ENCODE measurements at regions not wholly inside any gene's neighbourhood (a gene's known extent, or its start where the extent isn't known, plus 50 kb on each side); places are given as distances from the start of the nearest gene placed in this dataset.

- Histone ChIP-seq H3K27ac (ENCODE audit: insufficient read depth, low read length, poor library complexity, severe bottlenecking) (no peak overlapping the region), H3K27me3 (replicated peaks; ENCODE audit: control insufficient read depth, insufficient read depth, low read length, poor library complexity, severe bottlenecking) (no peaks in the 10 kb centered on the region), H3K4me3 (ENCODE audit: insufficient read depth, low read depth, low read length, poor library complexity, severe bottlenecking) (no peak overlapping the region), H3K36me3 (ENCODE audit: control insufficient read depth, insufficient read depth, low read length) (no peaks in the 10 kb centered on the region), H3K9me3 (ENCODE audit: control insufficient read depth, low read length) (no peaks in the 10 kb centered on the region), H3K4me1 (ENCODE audit: control insufficient read depth, insufficient read depth, low read length, poor library complexity, severe bottlenecking) (no peaks in the 10 kb centered on the region)
- no peak for DNase-seq
These were observed 263.0 kb upstream of the FBXL7 start for GRCh38 chr5:15236911-15237508.

GRCh38 chr5:15234911-15235310 lies 265.1 kb upstream of the FBXL7 start:
- Histone ChIP-seq H3K27me3 (replicated peaks; ENCODE audit: control insufficient read depth, insufficient read depth, low read length, poor library complexity, severe bottlenecking) (no peaks in the 10 kb centered on the region), H3K4me3 (ENCODE audit: insufficient read depth, low read depth, low read length, poor library complexity, severe bottlenecking) (no peak overlapping the region), H3K9me3 (ENCODE audit: control insufficient read depth, low read length) (no peaks in the 10 kb centered on the region), H3K36me3 (ENCODE audit: control insufficient read depth, insufficient read depth, low read length) (no peaks in the 10 kb centered on the region), H3K27ac (ENCODE audit: insufficient read depth, low read length, poor library complexity, severe bottlenecking) (no peak overlapping the region), H3K4me1 (ENCODE audit: control insufficient read depth, insufficient read depth, low read length, poor library complexity, severe bottlenecking) (no peaks in the 10 kb centered on the region)
- no peak for DNase-seq

- no peak for DNase-seq
- no peak overlapping the region for H3K27ac ChIP-seq (ENCODE audit: insufficient read depth, low read length, poor library complexity, severe bottlenecking)
- H3K36me3 ChIP-seq (ENCODE audit: control insufficient read depth, insufficient read depth, low read length) = no peaks in the 10 kb centered on the region
- no peaks in the 10 kb centered on the region for H3K4me1 ChIP-seq (ENCODE audit: control insufficient read depth, insufficient read depth, low read length, poor library complexity, severe bottlenecking)
- H3K4me3 ChIP-seq (ENCODE audit: insufficient read depth, low read depth, low read length, poor library complexity, severe bottlenecking) = no peak overlapping the region
- no peaks in the 10 kb centered on the region for H3K9me3 ChIP-seq (ENCODE audit: control insufficient read depth, low read length)
- no peaks in the 10 kb centered on the region for H3K27me3 ChIP-seq (replicated peaks; ENCODE audit: control insufficient read depth, insufficient read depth, low read length, poor library complexity, severe bottlenecking)
These were observed 265.6 kb upstream of the FBXL7 start for GRCh38 chr5:15234366-15234765.

- no peak overlapping the region for H3K27ac ChIP-seq (ENCODE audit: insufficient read depth, low read length, poor library complexity, severe bottlenecking)
- no peaks in the 10 kb centered on the region for H3K27me3 ChIP-seq (replicated peaks; ENCODE audit: control insufficient read depth, insufficient read depth, low read length, poor library complexity, severe bottlenecking)
- H3K9me3 ChIP-seq (ENCODE audit: control insufficient read depth, low read length) = no peaks in the 10 kb centered on the region
- no peak overlapping the region for H3K4me3 ChIP-seq (ENCODE audit: insufficient read depth, low read depth, low read length, poor library complexity, severe bottlenecking)
- DNase-seq = no peak
- H3K4me1 ChIP-seq (ENCODE audit: control insufficient read depth, insufficient read depth, low read length, poor library complexity, severe bottlenecking) = no peaks in the 10 kb centered on the region
- no peaks in the 10 kb centered on the region for H3K36me3 ChIP-seq (ENCODE audit: control insufficient read depth, insufficient read depth, low read length)
These were observed 266.4 kb upstream of the FBXL7 start for GRCh38 chr5:15233566-15233965.

GRCh38 chr5:15222156-15222555 lies 277.8 kb upstream of the FBXL7 start:
- no peaks in the 10 kb centered on the region for H3K36me3 ChIP-seq (ENCODE audit: control insufficient read depth, insufficient read depth, low read length)
- H3K4me1 ChIP-seq (ENCODE audit: control insufficient read depth, insufficient read depth, low read length, poor library complexity, severe bottlenecking) = no peaks in the 10 kb centered on the region
- no peak for DNase-seq

GRCh38 chr5:15220642-15221173 lies 279.3 kb upstream of the FBXL7 start:
- Histone ChIP-seq H3K27me3 (replicated peaks; ENCODE audit: control insufficient read depth, insufficient read depth, low read length, poor library complexity, severe bottlenecking) (no peaks in the 10 kb centered on the region), H3K36me3 (ENCODE audit: control insufficient read depth, insufficient read depth, low read length) (no peaks in the 10 kb centered on the region), H3K9me3 (ENCODE audit: control insufficient read depth, low read length) (no peaks in the 10 kb centered on the region), H3K4me1 (ENCODE audit: control insufficient read depth, insufficient read depth, low read length, poor library complexity, severe bottlenecking) (no peaks in the 10 kb centered on the region), H3K4me3 (ENCODE audit: insufficient read depth, low read depth, low read length, poor library complexity, severe bottlenecking) (no peak overlapping the region), H3K27ac (ENCODE audit: insufficient read depth, low read length, poor library complexity, severe bottlenecking) (no peak overlapping the region)
- DNase-seq = no peak

More at GRCh38 chr5:15222156-15222555, 277.8 kb upstream of the FBXL7 start:
- peaks cover 4% of the 10 kb centered on the region for H3K9me3 ChIP-seq (ENCODE audit: control insufficient read depth, low read length)
- H3K4me3 ChIP-seq (ENCODE audit: insufficient read depth, low read depth, low read length, poor library complexity, severe bottlenecking) = no peak overlapping the region
- no peak overlapping the region for H3K27ac ChIP-seq (ENCODE audit: insufficient read depth, low read length, poor library complexity, severe bottlenecking)
- H3K27me3 ChIP-seq (replicated peaks; ENCODE audit: control insufficient read depth, insufficient read depth, low read length, poor library complexity, severe bottlenecking) = no peaks in the 10 kb centered on the region

GRCh38 chr5:15215056-15215455 lies 284.9 kb upstream of the FBXL7 start:
- H3K4me3 ChIP-seq (ENCODE audit: insufficient read depth, low read depth, low read length, poor library complexity, severe bottlenecking) = no peak overlapping the region
- H3K27me3 ChIP-seq (replicated peaks; ENCODE audit: control insufficient read depth, insufficient read depth, low read length, poor library complexity, severe bottlenecking) = no peaks in the 10 kb centered on the region
- H3K36me3 ChIP-seq (ENCODE audit: control insufficient read depth, insufficient read depth, low read length) = no peaks in the 10 kb centered on the region
- DNase-seq = no peak
- no peaks in the 10 kb centered on the region for H3K9me3 ChIP-seq (ENCODE audit: control insufficient read depth, low read length)
- H3K27ac ChIP-seq (ENCODE audit: insufficient read depth, low read length, poor library complexity, severe bottlenecking) = no peak overlapping the region
- H3K4me1 ChIP-seq (ENCODE audit: control insufficient read depth, insufficient read depth, low read length, poor library complexity, severe bottlenecking) = no peaks in the 10 kb centered on the region

GRCh38 chr5:15214010-15214409 lies 286.0 kb upstream of the FBXL7 start:
- H3K27ac ChIP-seq (ENCODE audit: insufficient read depth, low read length, poor library complexity, severe bottlenecking) = no peak overlapping the region
- H3K36me3 ChIP-seq (ENCODE audit: control insufficient read depth, insufficient read depth, low read length) = no peaks in the 10 kb centered on the region
- DNase-seq = no peak
- H3K27me3 ChIP-seq (replicated peaks; ENCODE audit: control insufficient read depth, insufficient read depth, low read length, poor library complexity, severe bottlenecking) = no peaks in the 10 kb centered on the region
- H3K4me3 ChIP-seq (ENCODE audit: insufficient read depth, low read depth, low read length, poor library complexity, severe bottlenecking) = no peak overlapping the region
- H3K9me3 ChIP-seq (ENCODE audit: control insufficient read depth, low read length) = no peaks in the 10 kb centered on the region
- no peaks in the 10 kb centered on the region for H3K4me1 ChIP-seq (ENCODE audit: control insufficient read depth, insufficient read depth, low read length, poor library complexity, severe bottlenecking)

- no peak for DNase-seq
These were observed 290.8 kb upstream of the FBXL7 start for GRCh38 chr5:15209053-15209762.

GRCh38 chr5:15206133-15206532 lies 293.8 kb upstream of the FBXL7 start:
- Histone ChIP-seq H3K4me1 (ENCODE audit: control insufficient read depth, insufficient read depth, low read length, poor library complexity, severe bottlenecking) (no peaks in the 10 kb centered on the region), H3K9me3 (ENCODE audit: control insufficient read depth, low read length) (no peaks in the 10 kb centered on the region), H3K36me3 (ENCODE audit: control insufficient read depth, insufficient read depth, low read length) (no peaks in the 10 kb centered on the region), H3K4me3 (ENCODE audit: insufficient read depth, low read depth, low read length, poor library complexity, severe bottlenecking) (no peak overlapping the region), H3K27ac (ENCODE audit: insufficient read depth, low read length, poor library complexity, severe bottlenecking) (no peak overlapping the region), H3K27me3 (replicated peaks; ENCODE audit: control insufficient read depth, insufficient read depth, low read length, poor library complexity, severe bottlenecking) (no peaks in the 10 kb centered on the region)
- no peak for DNase-seq

More at GRCh38 chr5:15209053-15209762, 290.8 kb upstream of the FBXL7 start:
- Histone ChIP-seq H3K27ac (ENCODE audit: insufficient read depth, low read length, poor library complexity, severe bottlenecking) (no peak overlapping the region), H3K36me3 (ENCODE audit: control insufficient read depth, insufficient read depth, low read length) (no peaks in the 10 kb centered on the region), H3K9me3 (ENCODE audit: control insufficient read depth, low read length) (no peaks in the 10 kb centered on the region), H3K4me3 (ENCODE audit: insufficient read depth, low read depth, low read length, poor library complexity, severe bottlenecking) (no peak overlapping the region), H3K4me1 (ENCODE audit: control insufficient read depth, insufficient read depth, low read length, poor library complexity, severe bottlenecking) (no peaks in the 10 kb centered on the region), H3K27me3 (replicated peaks; ENCODE audit: control insufficient read depth, insufficient read depth, low read length, poor library complexity, severe bottlenecking) (no peaks in the 10 kb centered on the region)

Measured in effector memory CD4-positive, alpha-beta T cell (primary cell).